GM18861 (cell line): ENCODE measurements at regions not wholly inside any gene's neighbourhood (a gene's known extent, or its start where the extent isn't known, plus 50 kb on each side); places are given as distances from the start of the nearest gene placed in this dataset.
"Not testable (repeated sequence)": the region's sequence is repeated elsewhere in the genome, so short reads cannot be mapped to it uniquely, and the experiment has no call there.

Source experiments
- ATAC-seq: cut with Tn5 transposase; IDR thresholded peaks from one replicate; pipeline ENCODE4 v1.9.1; 2021; ENCODE audit not compliant: unreplicated experiment

GRCh38 chr10:31186225-31187000 is 132.6 kb upstream of the ZEB1 start:
- ATAC-seq, result no peak

GRCh38 chr10:31187182-31187581 is 131.8 kb upstream of the ZEB1 start:
- no peak for ATAC-seq

- ATAC-seq, result no peak
Measured at GRCh38 chr10:31187607-31188210, 131.3 kb upstream of the ZEB1 start.

GRCh38 chr10:31188792-31189406 is 130.1 kb upstream of the ZEB1 start:
- ATAC-seq, result no peak

- ATAC-seq, result no peak
Measured at GRCh38 chr10:31190488-31190887, 128.5 kb upstream of the ZEB1 start.

- no peak for ATAC-seq
Measured at GRCh38 chr10:31192475-31192874, 126.5 kb upstream of the ZEB1 start.

GRCh38 chr10:31194986-31195385 is 124.0 kb upstream of the ZEB1 start:
- ATAC-seq, result no peak

- ATAC-seq, result no peak
Measured at GRCh38 chr10:31197886-31198285, 121.1 kb upstream of the ZEB1 start.

GRCh38 chr10:31204090-31204489 is 114.9 kb upstream of the ZEB1 start:
- ATAC-seq, result no peak

- no peak for ATAC-seq
Measured at GRCh38 chr10:31207636-31208035, 111.4 kb upstream of the ZEB1 start.

- no peak for ATAC-seq
Measured at GRCh38 chr10:31209478-31209877, 109.5 kb upstream of the ZEB1 start.

GRCh38 chr10:31210190-31210589 is 108.8 kb upstream of the ZEB1 start:
- ATAC-seq, result no peak

- ATAC-seq, result no peak
Measured at GRCh38 chr10:31213959-31214358, 105.1 kb upstream of the ZEB1 start.

- no peak for ATAC-seq
Measured at GRCh38 chr10:31215052-31215451, 104.0 kb upstream of the ZEB1 start.

- ATAC-seq, result no peak
Measured at GRCh38 chr10:31219306-31219705, 99.7 kb upstream of the ZEB1 start.

GRCh38 chr10:31228780-31229179 is 90.2 kb upstream of the ZEB1 start:
- not testable (repeated sequence) for ATAC-seq

- no peak for ATAC-seq
Measured at GRCh38 chr10:31239961-31240360, 79.1 kb upstream of the ZEB1 start.

GRCh38 chr10:31242902-31243301 is 76.1 kb upstream of the ZEB1 start:
- no peak for ATAC-seq

GRCh38 chr10:31251118-31251517 is 67.9 kb upstream of the ZEB1 start:
- ATAC-seq, result not testable (repeated sequence)

- ATAC-seq, result no peak
Measured at GRCh38 chr10:31253237-31253636, 65.8 kb upstream of the ZEB1 start.

GRCh38 chr10:31261511-31262311 is 57.3 kb upstream of the ZEB1 start:
- ATAC-seq, result no peak
